AG09309 (cell line): ENCODE measurements at regions not wholly inside any gene's neighbourhood (a gene's known extent, or its start where the extent isn't known, plus 50 kb on each side); places are given as distances from the start of the nearest gene placed in this dataset.
"Not testable (repeated sequence)": the region's sequence is repeated elsewhere in the genome, so short reads cannot be mapped to it uniquely, and the experiment has no call there.

Experiments used
- DNase-seq: peaks from one replicate; pipeline ENCODE4 v3.0.0-alpha.2; 2010; ENCODE audit warnings: low read depth
- H3K4me3 ChIP-seq: 2 replicates; pipeline ENCODE4 v1.5.1; 2011; ENCODE audit warnings: mild to moderate bottlenecking, low read depth, low read length, moderate library complexity; ENCODE audit not compliant: control insufficient read depth
- CTCF ChIP-seq: IDR thresholded peaks from 2 replicates; pipeline ENCODE4 v1.5.1; 2011; ENCODE audit warnings: mild to moderate bottlenecking, low read depth, low read length, inconsistent platforms; ENCODE audit not compliant: insufficient read depth, control insufficient read depth; ENCODE audit errors: missing control alignments

DNA sequence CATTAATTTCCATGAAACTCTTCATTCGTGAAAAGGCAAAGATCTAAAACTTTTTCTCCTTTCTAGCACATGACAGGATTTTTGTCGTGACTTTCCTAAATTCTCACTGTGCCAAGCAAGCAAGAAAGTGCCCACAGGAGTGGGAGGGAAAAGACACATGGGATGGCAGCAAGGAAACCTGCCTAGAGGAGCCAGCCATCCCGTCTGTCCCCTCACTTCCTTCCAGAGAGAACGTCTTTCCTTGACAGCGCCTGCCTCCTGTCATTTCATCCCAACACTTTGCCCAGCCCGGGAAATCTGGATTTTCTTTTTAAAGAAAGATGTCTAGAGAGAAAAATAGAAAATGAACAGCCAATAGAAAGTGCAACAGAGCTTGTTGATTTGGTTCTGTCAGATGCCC, 200.6 kb upstream of the PTBP2 start:
- no peak for DNase-seq
- H3K4me3 ChIP-seq = no peak overlapping the region
- TF ChIP-seq CTCF = no peak

DNA sequence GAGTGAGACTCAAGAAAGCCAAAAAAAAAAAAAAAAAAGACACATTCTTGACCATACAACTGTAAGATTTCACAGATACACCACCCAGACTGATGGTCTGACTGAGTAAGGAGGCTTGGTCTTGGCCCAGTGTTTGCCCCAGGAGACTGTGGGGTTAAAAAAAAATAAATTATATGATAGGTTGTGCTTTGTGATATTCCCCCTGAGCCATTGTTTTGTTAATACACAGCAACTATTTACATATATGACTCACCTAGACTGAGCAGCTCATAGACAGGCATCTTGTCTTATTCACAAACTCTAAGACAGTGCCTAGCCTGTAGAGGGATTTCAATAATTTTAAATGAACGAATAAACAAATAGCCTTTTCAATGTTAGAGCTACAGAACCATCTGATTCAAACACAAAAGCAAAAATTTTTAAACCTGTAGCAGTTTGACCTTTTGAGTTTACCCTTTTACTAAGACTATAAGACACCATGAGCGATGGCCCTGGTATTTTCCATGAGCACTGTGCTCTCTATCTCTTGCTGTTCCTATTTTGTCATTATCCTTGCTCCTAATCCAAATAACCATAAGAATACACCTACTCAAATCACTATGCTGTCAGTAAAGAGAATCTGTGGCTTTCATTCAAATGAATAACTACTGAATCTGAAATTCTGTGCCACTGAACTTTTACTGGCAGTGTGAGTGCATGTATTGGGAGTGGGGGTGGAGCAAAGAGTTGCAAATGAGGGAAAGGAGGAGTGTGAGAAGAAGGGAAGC, 199.4 kb upstream of the PTBP2 start:
- DNase-seq = no peak
- H3K4me3 ChIP-seq = no peak overlapping the region
- TF ChIP-seq CTCF = no peak

- DNase-seq = no peak
- TF ChIP-seq CTCF = no peak
- H3K4me3 ChIP-seq = no peak overlapping the region
These were observed 198.7 kb upstream of the PTBP2 start for GRCh38 chr1:96522927-96523326.

DNA sequence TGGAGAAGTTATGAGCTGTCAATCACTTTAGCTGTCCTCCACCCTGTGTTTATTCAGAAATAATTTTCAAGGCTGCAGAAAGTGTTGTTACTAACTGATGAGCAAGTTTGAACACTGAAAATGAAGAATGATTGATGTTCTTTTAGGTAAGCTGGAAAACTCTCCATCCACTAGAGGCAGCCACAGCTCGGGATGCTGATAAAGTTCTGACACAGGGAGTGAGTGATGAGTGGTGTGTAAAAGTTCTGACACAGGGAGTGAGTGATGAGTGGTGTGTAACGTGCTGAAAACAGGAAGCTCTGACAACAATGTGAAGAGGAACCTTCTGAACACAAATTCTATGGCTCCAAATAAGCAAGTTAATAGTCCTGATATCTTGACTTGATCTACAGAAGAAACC, 197.5 kb upstream of the PTBP2 start:
- H3K4me3 ChIP-seq = no peak overlapping the region
- no peak for DNase-seq
- no peak for TF ChIP-seq CTCF

GRCh38 chr1:96525657-96526557, 195.7 kb upstream of the PTBP2 start:
- TF ChIP-seq CTCF = no peak
- H3K4me3 ChIP-seq = no peak overlapping the region
- DNase-seq = no peak

DNA sequence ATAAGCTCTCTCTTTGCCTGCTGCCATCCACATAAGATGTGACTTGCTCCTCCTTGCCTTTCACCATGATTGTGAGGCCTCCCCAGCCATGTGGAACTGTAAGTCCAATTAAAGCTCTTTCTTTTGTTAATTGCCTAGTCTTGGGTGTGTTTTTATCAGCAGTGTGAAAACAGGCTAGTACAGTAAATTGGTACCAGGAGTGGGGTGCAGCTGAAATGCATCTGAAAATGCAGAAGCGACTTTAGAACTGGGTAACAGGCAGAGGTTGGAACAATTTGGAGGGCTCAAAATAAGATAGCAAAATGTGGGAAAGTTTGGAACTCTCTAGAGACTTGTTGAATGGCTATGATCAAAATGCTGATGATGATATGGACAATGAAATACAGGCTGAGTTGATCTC, 192.9 kb upstream of the PTBP2 start:
- not testable (repeated sequence) for DNase-seq, H3K4me3 ChIP-seq

DNA sequence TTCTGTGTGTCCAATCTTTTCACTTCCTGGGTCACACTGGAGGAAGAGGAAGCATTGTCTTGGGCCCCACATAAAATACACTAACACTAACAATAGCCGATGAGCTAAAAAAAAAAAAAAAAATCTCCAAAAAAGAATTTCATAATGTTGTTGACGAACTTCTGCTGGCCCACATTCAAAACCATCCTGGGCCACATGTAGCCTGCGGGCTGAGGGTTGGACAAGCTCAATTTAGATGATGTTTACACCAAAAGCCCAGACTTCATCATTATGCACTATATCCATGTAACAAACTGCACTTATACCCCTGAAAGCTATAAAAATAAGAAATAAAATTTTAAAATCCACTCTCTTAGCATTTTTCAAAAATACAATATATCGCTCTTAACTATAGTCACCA, 187.8 kb upstream of the PTBP2 start:
- TF ChIP-seq CTCF = no peak

More for the DNA sequence above, 187.8 kb upstream of the PTBP2 start:
- no peak overlapping the region for H3K4me3 ChIP-seq
- no peak for DNase-seq
